ENCODE measurements at regions not wholly inside any gene's neighbourhood (a gene's known extent, or its start where the extent isn't known, plus 50 kb on each side); places are given as distances from the start of the nearest gene placed in this dataset.

GRCh38 chr1:58325866-58326265 is 220.7 kb downstream of the OMA1 start:
- intact Hi-C loops (cut with DNase I; ENCODE audit: low total_unique reads), result no loop called here
- Histone ChIP-seq H3K27ac (no peak overlapping the region), H3K4me1 (peaks cover 0 to 6% (median 0%) of the 10 kb centered on the region in 6 donors), H3K9me3 (peaks cover 0 to 14% (median 12%) of the 10 kb centered on the region in 8 donors), H3K4me3 (no peak overlapping the region), H3K27me3 (replicated peaks in 1 of 7) (no peaks in the 10 kb centered on the region), H3K36me3 (peaks cover 0 to 7% (median 0%) of the 10 kb centered on the region in 6 donors)
- DNase-seq, result no peak
- WGBS, 5 donors, result 71 to 85% (median 83%) methylated on average over 6 of the region's 6 CpGs
- TF ChIP-seq POLR2A (IDR thresholded peaks at IDR 0.05) (no peak), POLR2AphosphoS5 (IDR thresholded peaks at IDR 0.05) (no peak), CTCF (IDR thresholded peaks at IDR 0.05 in 8 of 11, conservative IDR thresholded peaks at IDR 0.05 in 3 of 11) (no peak)

GRCh38 chr1:58324558-58324957 is 222.0 kb downstream of the OMA1 start:
- intact Hi-C loops (cut with DNase I; ENCODE audit: low total_unique reads), result no loop called here

GRCh38 chr1:58318157-58319005 is 228.1 kb downstream of the OMA1 start:
- no peak for TF ChIP-seq POLR2A (IDR thresholded peaks at IDR 0.05)
- TF ChIP-seq POLR2AphosphoS5 (IDR thresholded peaks at IDR 0.05), result no peak
- no peak for TF ChIP-seq CTCF (IDR thresholded peaks at IDR 0.05 in 8 of 11, conservative IDR thresholded peaks at IDR 0.05 in 3 of 11)
- Histone ChIP-seq H3K27ac (no peak overlapping the region), H3K9me3 (peaks cover 0 to 15% (median 13%) of the 10 kb centered on the region in 8 donors), H3K4me3 (no peak overlapping the region), H3K4me1 (no peaks in the 10 kb centered on the region), H3K36me3 (peaks cover 0 to 7% (median 0%) of the 10 kb centered on the region in 6 donors), H3K27me3 (replicated peaks in 1 of 7) (no peaks in the 10 kb centered on the region)
- intact Hi-C loops (cut with DNase I; ENCODE audit: low total_unique reads), result no loop called here
- DNase-seq, result no peak
- 66 to 79% (median 76%) methylated on average over 6 of the region's 6 CpGs for WGBS, 5 donors

More at GRCh38 chr1:58324558-58324957, 222.0 kb downstream of the OMA1 start:
- peaks cover 0 to 7% (median 0%) of the 10 kb centered on the region in 6 donors for H3K36me3 ChIP-seq
- TF ChIP-seq POLR2A (IDR thresholded peaks at IDR 0.05) (no peak), CTCF (IDR thresholded peaks at IDR 0.05 in 8 of 11, conservative IDR thresholded peaks at IDR 0.05 in 3 of 11) (no peak), POLR2AphosphoS5 (IDR thresholded peaks at IDR 0.05) (no peak)
- H3K4me1 ChIP-seq, result peaks cover 0 to 6% (median 0%) of the 10 kb centered on the region in 6 donors
- H3K4me3 ChIP-seq, result no peak overlapping the region
- 39 to 60% (median 56%) methylated on average over 2 of the region's 2 CpGs for WGBS, 5 donors
- no peak for DNase-seq
- peaks cover 0 to 15% (median 13%) of the 10 kb centered on the region in 8 donors for H3K9me3 ChIP-seq
- no peak overlapping the region for H3K27ac ChIP-seq
- H3K27me3 ChIP-seq (replicated peaks in 1 of 7), result no peaks in the 10 kb centered on the region

- Histone ChIP-seq H3K27me3 (replicated peaks in 1 of 7) (no peaks in the 10 kb centered on the region), H3K4me1 (no peaks in the 10 kb centered on the region), H3K4me3 (no peak overlapping the region), H3K36me3 (peaks cover 0 to 7% (median 0%) of the 10 kb centered on the region in 6 donors), H3K27ac (no peak overlapping the region), H3K9me3 (peaks cover 0 to 15% (median 13%) of the 10 kb centered on the region in 8 donors)
- WGBS, 5 donors, result 77 to 97% (median 86%) methylated on average over 1 of the region's 1 CpG
- intact Hi-C loops (cut with DNase I; ENCODE audit: low total_unique reads), result no loop called here
- TF ChIP-seq CTCF (IDR thresholded peaks at IDR 0.05 in 8 of 11, conservative IDR thresholded peaks at IDR 0.05 in 3 of 11) (no peak), POLR2A (IDR thresholded peaks at IDR 0.05) (no peak), POLR2AphosphoS5 (IDR thresholded peaks at IDR 0.05) (no peak)
- no peak for DNase-seq
These were observed 228.8 kb downstream of the OMA1 start for GRCh38 chr1:58317694-58318093.

Measured in spleen (tissue), 11 donors.